HS-27A (cell line): ENCODE measurements at regions not wholly inside any gene's neighbourhood (a gene's known extent, or its start where the extent isn't known, plus 50 kb on each side); places are given as distances from the start of the nearest gene placed in this dataset.
"Not testable (repeated sequence)": the region's sequence is repeated elsewhere in the genome, so short reads cannot be mapped to it uniquely, and the experiment has no call there.

Experiments
- DNase-seq: peaks from one replicate; pipeline ENCODE4 v3.0.0-alpha.2; 2012; ENCODE audit warnings: low read depth, missing footprints

DNA sequence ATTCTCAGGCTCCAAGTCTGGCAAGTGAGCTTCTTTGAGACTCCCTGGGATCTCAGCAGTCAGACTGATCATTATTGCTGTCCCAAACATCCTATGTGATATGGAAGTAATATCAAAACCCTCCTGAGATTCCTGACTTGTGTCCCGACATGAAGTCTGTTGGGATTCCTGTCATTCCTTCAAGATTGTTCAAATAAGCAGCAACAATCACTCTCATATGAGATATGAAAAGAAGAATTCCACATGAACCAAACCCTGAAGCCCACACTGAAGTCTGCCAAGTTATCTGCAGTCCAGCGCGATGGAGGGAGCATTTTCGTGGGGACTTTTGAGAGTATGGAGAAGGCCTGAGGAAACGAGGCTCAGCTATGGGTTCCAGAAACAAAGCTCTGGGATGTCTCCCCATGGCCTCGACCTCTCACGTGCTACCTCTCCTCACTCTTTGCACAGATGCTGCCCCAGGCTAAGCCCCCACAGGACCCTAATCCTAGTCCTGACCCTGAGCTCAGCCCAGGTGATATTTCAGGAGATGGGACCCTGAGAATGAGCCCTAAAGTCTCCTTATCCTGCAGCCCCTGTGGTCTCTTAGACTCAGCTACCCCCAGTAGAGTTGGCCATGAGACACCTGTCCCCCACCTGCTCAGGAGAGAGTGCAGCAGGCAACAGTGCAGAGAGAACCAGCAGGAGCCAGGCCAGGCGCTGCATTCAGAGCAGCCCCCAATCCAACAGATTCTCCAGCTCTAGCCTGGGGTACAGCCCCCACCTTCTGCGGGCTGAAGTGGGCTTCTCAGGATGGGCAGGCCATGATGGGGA lies 100.2 kb downstream of the GGTLC2 start:
- DNase-seq = no peak

DNA sequence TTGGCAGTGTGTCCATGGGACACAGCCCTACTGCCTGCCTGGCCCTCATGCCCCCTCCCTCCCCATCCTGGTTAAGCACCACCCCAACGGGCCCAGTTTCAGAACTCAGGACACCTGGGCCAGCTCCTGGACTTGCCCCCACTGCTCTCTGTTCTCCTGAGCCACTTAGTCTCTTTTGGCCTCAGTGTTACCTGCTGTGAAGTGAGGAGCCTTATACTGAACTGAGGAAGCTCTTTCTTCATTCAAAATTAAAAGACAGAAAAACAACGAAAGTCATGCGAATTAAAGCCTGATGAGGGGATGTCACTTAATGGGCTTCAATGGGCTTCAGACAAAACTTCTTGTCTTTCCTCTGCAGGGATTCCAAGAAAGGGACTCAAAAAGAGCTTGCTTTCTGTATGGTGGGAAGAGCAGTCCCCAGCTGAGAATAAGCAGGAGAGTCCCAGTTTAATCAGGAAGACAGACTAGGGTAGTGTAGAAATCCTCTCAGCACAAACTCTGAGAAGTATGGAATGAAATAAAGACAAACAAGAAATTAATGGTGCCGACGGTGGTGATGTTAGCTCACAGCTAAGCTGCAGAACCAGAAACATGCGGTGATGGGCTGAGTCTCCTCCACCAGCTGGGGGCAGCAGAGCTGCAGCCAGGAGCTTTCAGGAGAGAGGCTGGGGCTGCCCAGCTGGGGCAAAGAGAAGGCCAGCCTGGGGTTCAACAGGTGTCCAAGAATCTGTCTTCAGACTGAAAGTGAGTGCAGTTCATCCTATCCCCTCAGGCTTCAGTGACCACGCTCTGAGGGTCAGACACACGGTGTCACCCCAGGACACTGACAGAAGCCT lies 101.0 kb downstream of the GGTLC2 start:
- DNase-seq = no peak

DNA sequence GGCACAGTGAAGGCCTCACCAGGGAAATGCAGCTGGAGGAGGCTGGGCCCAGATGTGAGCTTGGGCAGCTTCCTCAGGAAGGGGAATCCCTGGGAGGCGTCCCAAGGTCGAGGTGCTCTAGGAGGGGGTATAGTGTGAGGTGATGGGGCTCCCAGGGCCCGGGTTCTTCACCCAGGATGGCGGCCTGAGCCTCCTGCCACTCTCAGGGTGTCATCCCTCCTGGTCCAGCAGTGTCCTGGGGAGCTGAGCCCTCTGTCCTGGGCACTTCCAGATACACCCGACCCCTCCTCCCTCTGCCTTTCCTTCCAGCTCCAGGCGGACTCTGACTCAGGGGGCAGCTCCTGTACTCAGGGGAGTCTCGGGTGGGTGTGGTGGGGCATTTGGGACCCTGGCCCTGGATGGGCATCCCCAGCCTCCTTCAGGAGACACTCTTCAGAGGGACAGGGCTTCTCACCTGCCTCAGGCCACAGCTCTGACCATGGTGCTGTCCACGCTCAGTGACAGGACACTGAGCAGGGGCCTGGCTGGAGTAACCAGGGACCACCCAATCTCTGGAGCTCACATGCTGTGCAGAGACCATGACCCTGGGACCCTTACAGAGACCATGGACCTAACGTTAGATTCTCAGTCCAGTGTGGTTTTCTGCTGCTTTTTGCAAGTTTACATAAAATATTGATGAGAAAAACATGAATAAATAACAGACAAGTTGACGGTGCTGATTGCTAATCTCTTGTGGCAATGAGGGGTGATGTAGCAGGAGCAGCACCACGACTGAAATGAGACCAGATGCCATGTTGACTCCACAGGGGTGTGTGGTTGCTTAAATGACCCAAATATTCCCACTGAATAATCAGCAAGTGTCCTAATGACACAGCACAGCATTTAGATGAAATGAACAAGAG lies 101.9 kb downstream of the GGTLC2 start:
- no peak for DNase-seq

DNA sequence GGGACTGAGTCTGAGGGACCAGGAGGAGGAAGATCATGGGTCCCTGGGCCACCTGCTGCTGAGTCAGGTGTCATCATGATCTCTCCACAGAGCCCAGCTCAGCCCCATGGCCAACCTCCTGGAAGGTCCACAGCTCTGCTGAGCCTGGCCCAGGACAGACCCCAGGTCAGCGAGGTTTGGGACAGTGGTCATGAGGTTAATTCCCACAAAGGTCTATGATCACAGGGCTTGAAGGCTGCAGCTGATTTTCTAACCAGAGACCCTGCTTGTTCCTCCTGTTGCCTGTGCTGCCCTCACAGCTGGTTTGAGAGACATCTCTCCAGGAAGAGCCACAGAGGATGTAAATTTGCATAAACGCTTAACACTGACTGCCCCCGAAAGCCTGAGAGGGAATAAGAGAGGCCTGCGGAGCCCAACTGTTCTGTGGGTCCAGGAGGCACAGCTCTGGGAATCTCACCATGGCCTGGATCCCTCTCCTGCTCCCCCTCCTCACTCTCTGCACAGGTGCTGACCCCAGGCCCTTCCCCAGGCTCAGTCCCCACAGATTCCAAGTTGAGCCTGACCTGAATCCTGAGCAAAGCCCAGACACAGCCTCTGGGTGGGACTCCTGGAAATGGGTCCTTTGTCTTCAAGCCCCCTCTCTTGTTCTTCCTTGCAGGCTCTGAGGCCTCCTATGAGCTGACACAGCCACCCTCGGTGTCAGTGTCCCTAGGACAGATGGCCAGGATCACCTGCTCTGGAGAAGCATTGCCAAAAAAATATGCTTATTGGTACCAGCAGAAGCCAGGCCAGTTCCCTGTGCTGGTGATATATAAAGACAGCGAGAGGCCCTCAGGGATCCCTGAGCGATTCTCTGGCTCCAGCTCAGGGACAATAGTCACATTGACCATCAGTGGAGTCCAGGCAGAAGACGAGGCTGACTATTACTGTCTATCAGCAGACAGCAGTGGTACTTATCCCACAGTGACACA lies 102.8 kb downstream of the GGTLC2 start:
- DNase-seq = no peak

DNA sequence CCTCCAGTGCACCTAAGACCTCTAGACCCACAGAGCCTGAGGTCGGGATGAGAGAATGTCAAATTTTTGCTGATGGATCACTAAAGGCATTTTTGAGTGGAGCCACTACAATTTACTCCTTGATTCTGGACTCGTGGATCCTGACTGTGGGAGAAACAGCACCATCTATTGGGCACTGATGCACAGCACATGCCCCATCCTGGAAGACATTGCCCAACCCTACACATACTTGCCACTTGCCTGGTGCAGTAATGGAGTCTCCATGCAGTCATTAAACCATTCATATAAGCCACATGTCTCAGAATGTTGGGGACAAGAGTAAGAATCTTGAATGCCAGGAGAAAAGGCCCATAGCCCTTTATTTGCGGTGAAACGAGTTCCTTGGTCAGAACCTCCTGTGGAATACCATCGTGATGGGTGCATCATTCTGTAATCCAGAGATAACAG lies 103.9 kb downstream of the GGTLC2 start:
- no peak for DNase-seq

DNA sequence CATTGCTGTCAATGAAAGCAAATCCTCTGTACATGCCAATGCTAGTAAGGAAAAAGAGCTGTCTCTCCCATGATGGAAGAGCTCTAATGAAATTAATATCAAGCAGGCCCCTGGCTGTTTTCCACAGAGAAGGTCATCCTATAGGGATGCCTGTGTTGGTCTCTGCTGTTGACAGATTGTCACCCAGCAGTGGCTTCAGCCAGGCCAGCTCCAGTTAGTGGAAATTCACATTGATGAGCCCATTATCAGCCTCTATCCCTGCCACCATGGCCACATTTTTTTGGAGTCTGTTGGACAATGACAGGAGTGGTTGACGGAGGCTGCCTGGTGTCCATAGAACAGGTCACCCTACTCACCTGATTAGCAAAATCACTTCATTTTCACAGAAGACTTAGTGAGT lies 104.3 kb downstream of the GGTLC2 start:
- no peak for DNase-seq

DNA sequence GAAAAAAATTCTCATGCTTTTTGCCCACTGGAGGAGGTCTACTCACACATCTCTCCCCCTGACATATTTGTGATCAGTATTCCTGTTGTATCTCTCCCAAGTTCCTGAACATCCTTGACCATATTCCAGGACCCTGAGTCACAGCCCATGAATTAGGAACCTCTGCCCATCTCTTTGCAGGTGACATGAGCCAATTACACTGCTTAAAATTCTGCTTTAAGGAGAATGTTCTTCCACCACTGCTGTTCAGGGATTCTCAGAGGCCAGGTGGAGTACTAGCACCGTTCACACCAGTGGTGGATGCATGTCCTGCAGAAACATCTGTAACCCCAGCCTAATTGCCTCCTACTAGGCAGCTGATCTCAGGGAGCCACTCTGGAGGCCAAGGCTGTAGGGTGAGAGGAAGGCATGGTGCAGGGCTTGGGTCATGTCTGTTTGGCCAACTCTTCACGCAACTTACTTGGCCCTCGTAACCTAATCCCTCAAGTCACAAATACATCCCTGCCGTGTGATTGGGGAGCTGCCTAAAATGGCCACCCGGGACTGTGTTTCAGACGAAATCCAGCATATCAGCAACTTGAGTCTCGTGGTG lies 104.8 kb downstream of the GGTLC2 start:
- no peak for DNase-seq

DNA sequence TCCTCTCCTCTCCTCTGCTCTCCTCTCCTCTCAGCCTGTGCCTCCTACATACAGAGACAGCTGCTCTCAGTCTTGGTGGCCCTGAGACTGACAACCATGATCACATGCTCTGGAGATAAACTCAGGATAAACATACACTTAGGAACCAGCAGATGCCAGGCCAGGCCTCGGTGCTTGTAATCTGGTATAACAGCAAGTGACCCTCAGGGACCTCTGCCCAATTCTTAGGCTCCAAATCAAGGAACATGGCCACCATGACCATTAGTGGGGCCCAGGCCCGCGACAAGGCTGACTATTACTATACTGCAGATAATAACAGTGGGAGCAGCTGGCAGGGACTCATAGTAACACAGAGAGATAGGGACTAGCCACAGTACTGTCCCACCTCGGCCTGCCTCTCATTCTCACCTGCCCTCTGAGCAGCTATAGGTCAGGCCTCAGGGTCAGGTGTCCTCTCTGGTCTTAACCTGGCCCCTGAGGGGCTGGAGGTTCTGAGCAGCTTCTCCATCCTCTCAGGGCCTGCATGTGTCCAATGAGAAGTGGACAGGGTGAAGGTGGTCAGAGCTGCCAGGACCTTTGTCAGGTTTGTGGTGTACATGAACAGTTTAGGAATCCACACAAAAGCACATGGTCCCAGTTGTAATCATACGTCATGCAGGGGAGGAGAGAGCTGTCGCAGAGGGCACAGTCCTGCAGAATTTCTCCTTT lies 106.1 kb downstream of the GGTLC2 start:
- DNase-seq = no peak

DNA sequence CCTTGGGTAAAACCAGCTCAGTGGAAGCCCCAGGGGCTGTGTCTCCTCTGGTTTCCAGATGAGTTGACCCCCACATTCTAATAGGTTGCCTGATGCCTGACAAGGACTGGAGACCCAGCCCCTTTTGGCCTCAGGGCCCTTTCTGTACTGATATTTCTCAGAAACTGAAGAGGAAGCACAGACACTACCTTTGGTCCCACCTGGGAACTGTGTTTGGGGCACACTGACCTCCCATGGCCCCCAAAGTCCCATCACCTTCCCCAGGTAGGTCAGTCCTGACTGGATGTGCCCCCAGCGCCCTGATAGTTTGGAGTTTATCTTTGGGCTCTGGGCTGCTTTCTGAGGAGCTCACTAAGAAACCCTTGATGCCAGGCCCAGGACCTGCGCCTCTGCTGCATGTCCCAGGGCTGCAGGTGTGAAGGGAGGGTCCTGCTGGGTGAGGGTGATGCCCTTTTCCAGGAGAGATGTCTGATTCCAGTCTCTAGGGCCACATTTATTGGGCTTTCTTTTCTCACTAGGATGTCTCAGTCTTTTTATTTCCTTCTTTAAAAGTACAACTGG lies 106.7 kb downstream of the GGTLC2 start:
- no peak for DNase-seq

DNA sequence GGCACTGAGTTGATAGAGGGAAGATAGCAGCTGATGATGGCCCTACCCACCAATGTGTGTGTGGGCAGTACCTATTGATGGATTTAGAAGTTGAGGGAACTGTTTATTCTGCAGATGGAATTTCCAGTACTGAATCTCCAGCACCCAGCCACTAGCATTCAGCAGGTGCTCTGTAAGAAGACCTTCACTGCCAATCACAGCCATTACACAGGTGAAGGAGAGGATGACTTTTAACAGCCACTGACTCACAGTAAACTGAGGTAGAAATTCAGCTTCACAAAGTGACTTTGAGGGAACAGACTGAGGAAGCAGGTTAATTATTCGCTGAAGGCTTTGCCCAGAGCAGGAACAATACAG lies 107.8 kb downstream of the GGTLC2 start:
- no peak for DNase-seq

DNA sequence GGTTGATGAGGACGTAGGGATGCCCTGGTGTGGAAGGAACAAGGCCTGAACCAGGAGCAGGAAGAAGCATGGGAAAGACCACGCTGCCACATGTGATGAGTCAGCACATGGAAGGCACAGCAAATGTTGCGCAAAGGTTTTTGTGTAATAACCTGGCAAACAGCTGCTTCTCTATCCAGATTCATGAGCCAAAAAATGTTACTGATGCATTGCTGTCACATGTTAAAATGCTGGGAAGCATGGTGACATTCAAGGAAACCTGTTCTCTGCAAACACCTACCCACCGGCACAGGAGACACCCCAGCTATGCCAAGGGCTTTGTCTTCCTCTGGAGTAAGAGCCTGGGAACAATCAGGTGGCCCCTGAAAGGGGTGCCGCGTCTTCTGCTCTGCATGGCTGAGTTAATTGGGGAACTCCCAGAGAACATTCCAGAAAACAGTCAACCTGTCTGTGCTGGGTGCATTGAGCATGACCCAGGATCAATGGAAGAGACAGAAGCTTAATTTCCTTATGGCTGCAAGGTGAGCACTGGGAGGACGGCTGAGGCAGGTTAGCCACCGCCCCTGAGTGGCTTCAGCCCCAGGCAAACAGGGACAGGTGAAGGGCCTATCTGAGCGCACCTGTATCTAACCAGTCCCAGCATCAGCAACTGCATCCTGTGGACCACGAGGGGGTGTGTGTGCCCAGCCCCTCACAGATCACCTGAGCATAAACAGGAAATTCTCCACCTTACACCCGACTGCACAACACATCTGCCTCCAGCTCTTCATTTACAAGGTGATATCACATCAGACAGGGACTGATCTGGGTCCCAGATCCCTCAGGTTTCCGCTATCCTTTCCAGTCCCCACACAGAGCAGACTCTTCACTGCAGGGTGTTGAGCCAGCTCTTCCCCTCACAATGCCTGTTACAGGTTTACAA lies 108.4 kb downstream of the GGTLC2 start:
- no peak for DNase-seq

DNA sequence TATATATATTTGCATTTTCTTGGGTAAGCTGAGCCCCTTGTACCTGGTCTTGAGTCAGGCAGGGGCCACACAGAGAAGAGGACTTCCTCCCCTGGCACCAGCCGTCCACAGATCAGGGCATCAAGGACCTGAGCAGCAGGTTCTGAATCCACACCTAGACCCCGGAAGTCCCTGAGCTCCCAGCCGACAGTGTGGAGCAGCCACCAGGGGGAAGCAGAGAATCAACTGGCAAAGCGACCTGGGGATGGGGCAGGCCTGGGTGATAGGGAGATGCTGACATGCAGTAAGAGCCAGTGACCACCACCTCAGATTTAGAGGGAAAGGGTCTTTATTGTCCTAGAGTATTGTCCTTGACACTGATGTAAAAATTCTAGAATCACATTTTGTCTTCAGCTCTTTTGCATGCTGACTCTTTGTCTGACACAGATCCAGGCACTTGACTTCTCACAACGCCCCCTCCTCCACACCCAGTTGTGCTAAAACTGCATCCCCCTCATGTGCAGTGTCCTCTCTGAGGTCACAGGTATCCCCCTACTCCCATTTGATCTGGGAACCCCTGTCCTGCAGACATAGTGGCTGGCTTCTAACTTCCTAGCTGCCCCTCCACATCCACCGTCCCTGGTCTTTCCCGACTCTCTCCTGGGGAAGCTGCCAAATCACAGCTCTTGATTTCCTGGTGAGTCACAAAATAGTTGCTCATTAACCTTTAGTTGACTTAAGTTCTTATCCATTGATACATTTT lies 109.3 kb downstream of the GGTLC2 start:
- no peak for DNase-seq

DNA sequence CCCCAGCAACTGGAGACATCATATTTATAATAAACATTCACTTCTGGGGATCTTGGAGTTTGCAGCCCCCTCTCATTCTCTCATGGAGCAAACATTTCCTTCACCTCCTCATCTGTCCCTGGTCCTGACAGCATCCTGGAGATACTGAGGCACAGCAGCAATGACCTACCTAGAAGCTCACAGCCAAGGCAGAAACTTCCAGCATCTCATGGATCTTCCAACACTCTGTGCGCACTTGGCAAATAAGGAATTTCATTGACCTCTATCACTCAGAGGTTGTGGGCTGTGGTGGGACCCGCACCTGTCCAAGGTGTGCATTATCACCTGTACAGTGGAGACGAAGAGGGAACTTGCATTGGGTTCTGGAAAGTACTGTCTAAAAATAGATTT lies 109.8 kb downstream of the GGTLC2 start:
- no peak for DNase-seq

DNA sequence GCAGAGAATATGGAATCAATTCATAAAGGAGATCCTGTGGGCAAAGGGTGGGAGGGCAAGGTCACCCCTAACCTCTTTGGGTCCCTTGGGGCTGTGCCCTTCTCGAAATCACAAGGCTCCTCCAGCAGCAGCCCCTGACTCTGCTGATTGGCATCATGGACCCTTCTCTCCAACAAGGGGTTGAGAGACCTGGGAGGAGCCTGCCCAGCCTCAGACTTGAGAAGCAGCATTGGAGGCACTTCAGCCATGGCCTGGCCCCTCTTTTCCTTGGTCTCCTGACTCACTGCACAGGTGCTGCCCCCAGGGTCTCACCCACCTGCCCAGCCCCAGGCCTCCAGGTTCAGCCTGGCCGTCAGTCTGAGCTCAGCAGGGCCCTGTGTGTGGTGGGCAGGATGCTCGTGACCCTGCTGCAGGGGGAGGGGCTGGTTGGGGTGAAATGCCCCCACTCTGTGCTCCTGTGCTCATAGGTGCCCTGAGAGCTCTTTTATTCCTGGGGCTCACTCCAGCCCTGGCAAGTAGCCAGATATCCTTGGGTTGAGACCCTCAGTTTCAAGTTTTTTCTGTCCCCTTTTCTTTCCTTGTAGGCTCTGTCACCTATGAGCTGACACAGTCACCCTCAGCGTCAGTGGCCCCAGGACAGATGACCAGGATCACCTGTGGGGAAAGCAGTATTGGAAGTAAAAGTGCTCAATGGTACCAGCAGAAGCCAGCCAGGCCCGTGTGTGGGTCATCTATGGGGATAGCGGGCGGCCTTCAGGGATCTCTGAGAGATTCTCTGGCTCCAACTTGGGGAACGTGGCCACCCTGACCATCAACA lies 110.8 kb downstream of the GGTLC2 start:
- no peak for DNase-seq

DNA sequence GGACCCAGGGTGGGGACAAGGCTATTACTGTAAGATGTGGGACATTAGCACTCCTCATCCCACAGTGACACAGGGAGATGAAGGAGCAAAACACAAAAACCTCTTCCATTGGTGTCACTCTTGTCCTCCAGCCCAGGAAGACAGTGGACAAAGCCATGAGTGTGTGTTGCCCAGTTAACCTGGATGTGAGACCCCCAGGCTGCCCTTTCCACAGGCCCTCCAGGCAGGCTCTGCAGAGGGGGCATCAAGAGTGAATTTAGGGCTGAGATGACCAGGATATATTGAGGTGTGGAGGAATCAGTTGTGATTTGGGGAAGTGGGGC lies 111.3 kb downstream of the GGTLC2 start:
- no peak for DNase-seq

DNA sequence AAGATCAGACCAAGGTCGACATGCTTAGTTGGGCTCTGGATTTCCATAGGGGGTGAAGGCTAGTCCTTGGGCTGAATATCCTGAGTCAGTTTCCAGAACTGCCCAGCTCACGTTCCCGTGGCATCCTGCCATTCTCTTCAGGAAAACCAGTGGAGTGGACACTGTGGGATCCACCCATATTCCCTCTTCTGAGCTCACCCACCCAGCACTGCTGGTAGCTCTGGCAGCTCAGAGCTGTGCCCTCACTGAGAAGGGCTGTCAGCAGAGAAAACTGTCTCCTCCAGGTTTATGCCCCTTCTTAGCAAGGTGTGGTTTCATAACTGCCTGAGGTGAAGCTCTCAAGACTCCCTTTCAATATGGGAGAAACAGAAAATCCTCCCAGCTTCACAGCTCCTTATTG lies 111.7 kb downstream of the GGTLC2 start:
- no peak for DNase-seq

DNA sequence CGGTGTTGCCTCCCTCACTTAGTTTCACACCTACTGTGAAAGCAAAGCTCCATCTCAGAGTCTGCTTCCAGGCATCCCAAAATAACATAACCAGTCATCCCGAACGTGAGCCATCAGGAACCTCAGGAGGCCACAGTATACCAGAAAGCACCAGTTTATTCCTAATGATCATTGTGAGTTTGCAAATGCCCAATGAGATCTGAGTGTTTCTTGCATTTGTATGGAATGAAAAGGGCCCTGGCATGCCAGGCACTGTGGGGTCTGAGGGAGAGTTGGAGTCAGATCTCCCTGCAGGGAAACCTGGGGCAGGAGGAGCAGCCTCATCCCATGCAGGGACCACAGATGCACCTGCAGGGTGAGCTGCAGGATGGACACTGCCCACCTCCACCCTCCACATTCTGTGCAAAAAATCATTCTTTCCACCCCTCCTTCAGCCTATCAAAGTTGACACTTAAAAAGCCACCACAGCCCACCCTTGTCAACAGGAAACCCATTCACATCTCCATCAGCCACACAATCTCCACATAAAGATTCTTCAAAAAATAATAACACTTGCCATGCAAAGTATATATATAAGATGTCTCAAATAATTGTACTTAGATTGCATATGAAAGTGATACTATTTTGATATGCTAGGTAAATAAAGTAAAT lies 112.3 kb downstream of the GGTLC2 start:
- DNase-seq = not testable (repeated sequence)
